Lung (tissue), 11 donors: ENCODE measurements at regions not wholly inside any gene's neighbourhood (a gene's known extent, or its start where the extent isn't known, plus 50 kb on each side); places are given as distances from the start of the nearest gene placed in this dataset.

ENCODE experiments used
- ATAC-seq: fragments of 200-7000 bp; cut with Tn5 transposase; one replicate; pipeline ENCODE4 v1.9.1; 2020; ENCODE audit warnings: moderate number of reproducible peaks; ENCODE audit not compliant: insufficient read depth, low FRiP score
- DNase-seq, 3 donors: peaks; one replicate each; pipeline ENCODE4 v3.0.0-alpha.2; 2013 to 2017
- H3K27ac ChIP-seq, 2 donors: one replicate each; pipeline ENCODE4 v1.5.1; 2013; ENCODE audit warnings: mild to moderate bottlenecking in 2 of 2, moderate library complexity in 2 of 2, control low read depth in 1 of 2, inconsistent platforms in 1 of 2, low read depth in 1 of 2, low read length in 1 of 2
- H3K27me3 ChIP-seq, 3 donors: one replicate each; pipeline ENCODE4 v1.5.1; 2013; ENCODE audit warnings: low read length in 2 of 3; ENCODE audit not compliant: control insufficient read depth in 3 of 3, insufficient read depth in 3 of 3
- H3K36me3 ChIP-seq, 4 donors: one replicate each; pipeline ENCODE4 v1.5.1; 2013; ENCODE audit warnings: low read length in 4 of 4, mild to moderate bottlenecking in 1 of 4, moderate library complexity in 1 of 4; ENCODE audit not compliant: control insufficient read depth in 4 of 4, insufficient read depth in 4 of 4
- H3K4me1 ChIP-seq, 5 donors: one replicate each; pipeline ENCODE4 v1.5.1; 2013; ENCODE audit warnings: low read length in 5 of 5, mild to moderate bottlenecking in 2 of 5, moderate library complexity in 1 of 5; ENCODE audit not compliant: control insufficient read depth in 5 of 5, insufficient read depth in 5 of 5
- H3K4me3 ChIP-seq: one replicate; pipeline ENCODE4 v1.5.1; 2013; ENCODE audit warnings: mild to moderate bottlenecking, control low read depth, moderate library complexity
- H3K9ac ChIP-seq, 2 donors: one replicate each; pipeline ENCODE4 v1.5.1; 2013; ENCODE audit warnings: low read length in 2 of 2, control low read depth in 1 of 2; ENCODE audit not compliant: insufficient read depth in 1 of 2
- H3K9me3 ChIP-seq, 4 donors: one replicate each; pipeline ENCODE4 v1.5.1; 2013; ENCODE audit warnings: low read length in 3 of 4, mild to moderate bottlenecking in 1 of 4, moderate library complexity in 1 of 4; ENCODE audit not compliant: control insufficient read depth in 4 of 4, insufficient read depth in 3 of 4
- CTCF ChIP-seq: IDR thresholded peaks from 2 replicates; pipeline ENCODE4 v1.5.1; 2012; ENCODE audit warnings: mild to moderate bottlenecking; ENCODE audit errors: control extremely low read depth, extremely low read depth
- WGBS, 2 donors: extraction: QIAGEN DNeasy Blood & Tissue Kit; methylation state at CpG; one replicate each; pipeline ENCODE4 v1.1.7; 2013; 5-methylcytosine and 5-hydroxymethylcytosine counted together
- donor health status: control.
- donor health status: control.
- donor health status: Bipolar disorder and iron deficiency.
- donor health status: healthy.
- donor health status: DM: yes; HTN: yes; CAD: no.

GRCh38 chr19:5397804-5398692, 57.2 kb upstream of the ZNRF4 start:
- peak; percentile 6 to 26 (median 14) for DNase-seq
- no peak for ATAC-seq
- H3K27ac ChIP-seq: no peak overlapping the region
- H3K27me3 ChIP-seq: peaks cover 9 to 29% (median 12%) of the 10 kb centered on the region in 3 donors
- 10 to 12% methylated on average over 18 of the region's 18 CpGs for WGBS, 2 donors
- no peaks in the 10 kb centered on the region for H3K36me3 ChIP-seq
- H3K9ac ChIP-seq: no peak overlapping the region
- peaks cover 0 to 9% (median 0%) of the 10 kb centered on the region in 4 donors for H3K9me3 ChIP-seq
- TF ChIP-seq CTCF: no peak
- H3K4me3 ChIP-seq: no peak overlapping the region
- H3K4me1 ChIP-seq: no peaks in the 10 kb centered on the region

GRCh38 chr19:5398693-5399057, 56.5 kb upstream of the ZNRF4 start:
- H3K9ac ChIP-seq: no peak overlapping the region
- TF ChIP-seq CTCF: no peak
- whole genome bisulfite sequencing, 2 donors: 74 to 77% methylated on average over 3 of the region's 3 CpGs
- peaks cover 9 to 23% (median 12%) of the 10 kb centered on the region in 3 donors for H3K27me3 ChIP-seq
- no peak overlapping the region for H3K27ac ChIP-seq
- DNase-seq (no peak), ATAC-seq (no peak)
- no peaks in the 10 kb centered on the region for H3K36me3 ChIP-seq
- H3K4me3 ChIP-seq: no peak overlapping the region
- no peaks in the 10 kb centered on the region for H3K4me1 ChIP-seq
- peaks cover 0 to 9% (median 0%) of the 10 kb centered on the region in 4 donors for H3K9me3 ChIP-seq

GRCh38 chr19:5403968-5404640, 51.1 kb upstream of the ZNRF4 start:
- ATAC-seq (no peak), DNase-seq (peak; percentile 91 to 94 (median 92))
- Histone ChIP-seq H3K27me3 (peaks cover 0 to 4% (median 0%) of the 10 kb centered on the region in 3 donors), H3K9ac (no peak overlapping the region), H3K4me1 (no peaks in the 10 kb centered on the region), H3K9me3 (peaks cover 0 to 7% (median 0%) of the 10 kb centered on the region in 4 donors), H3K27ac (no peak overlapping the region), H3K4me3 (no peak overlapping the region), H3K36me3 (no peaks in the 10 kb centered on the region)
- 8 to 10% methylated on average over 12 of the region's 12 CpGs for WGBS, 2 donors
- no peak for TF ChIP-seq CTCF
